ENCODE measurements at regions not wholly inside any gene's neighbourhood (a gene's known extent, or its start where the extent isn't known, plus 50 kb on each side); places are given as distances from the start of the nearest gene placed in this dataset.

DNA sequence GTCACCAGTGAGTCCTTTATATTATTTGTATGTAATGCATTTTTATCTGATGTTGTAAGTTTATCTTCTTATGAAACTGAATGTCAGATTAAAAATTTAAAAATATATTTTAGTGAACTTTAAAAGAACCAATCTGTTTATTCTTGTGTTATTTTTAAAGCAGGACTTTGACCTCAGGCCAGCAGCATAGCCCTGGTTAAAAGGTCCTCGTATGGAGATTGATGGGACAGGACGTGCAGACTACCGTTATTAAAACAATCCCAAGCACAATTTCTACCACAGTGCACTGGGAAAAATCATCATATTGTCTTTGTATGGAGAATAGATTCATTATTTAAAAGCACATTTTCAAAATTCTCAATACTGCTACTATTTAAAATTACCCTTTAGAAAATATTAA is 573.8 kb upstream of the ARGLU1 start:
- no peak for TF ChIP-seq POLR2A (IDR thresholded peaks at IDR 0.05)
- TF ChIP-seq, protein P1, sequence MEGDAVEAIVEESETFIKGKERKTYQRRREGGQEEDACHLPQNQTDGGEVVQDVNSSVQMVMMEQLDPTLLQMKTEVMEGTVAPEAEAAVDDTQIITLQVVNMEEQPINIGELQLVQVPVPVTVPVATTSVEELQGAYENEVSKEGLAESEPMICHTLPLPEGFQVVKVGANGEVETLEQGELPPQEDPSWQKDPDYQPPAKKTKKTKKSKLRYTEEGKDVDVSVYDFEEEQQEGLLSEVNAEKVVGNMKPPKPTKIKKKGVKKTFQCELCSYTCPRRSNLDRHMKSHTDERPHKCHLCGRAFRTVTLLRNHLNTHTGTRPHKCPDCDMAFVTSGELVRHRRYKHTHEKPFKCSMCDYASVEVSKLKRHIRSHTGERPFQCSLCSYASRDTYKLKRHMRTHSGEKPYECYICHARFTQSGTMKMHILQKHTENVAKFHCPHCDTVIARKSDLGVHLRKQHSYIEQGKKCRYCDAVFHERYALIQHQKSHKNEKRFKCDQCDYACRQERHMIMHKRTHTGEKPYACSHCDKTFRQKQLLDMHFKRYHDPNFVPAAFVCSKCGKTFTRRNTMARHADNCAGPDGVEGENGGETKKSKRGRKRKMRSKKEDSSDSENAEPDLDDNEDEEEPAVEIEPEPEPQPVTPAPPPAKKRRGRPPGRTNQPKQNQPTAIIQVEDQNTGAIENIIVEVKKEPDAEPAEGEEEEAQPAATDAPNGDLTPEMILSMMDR (IDR thresholded peaks at IDR 0.05) = no peak
